ENCODE measurements at regions not wholly inside any gene's neighbourhood (a gene's known extent, or its start where the extent isn't known, plus 50 kb on each side); places are given as distances from the start of the nearest gene placed in this dataset.

GRCh38 chr9:80185112-80185738 lies 613.5 kb downstream of the TLE4 start:
- DNase-seq (ENCODE audit: low read depth), result no peak

DNA sequence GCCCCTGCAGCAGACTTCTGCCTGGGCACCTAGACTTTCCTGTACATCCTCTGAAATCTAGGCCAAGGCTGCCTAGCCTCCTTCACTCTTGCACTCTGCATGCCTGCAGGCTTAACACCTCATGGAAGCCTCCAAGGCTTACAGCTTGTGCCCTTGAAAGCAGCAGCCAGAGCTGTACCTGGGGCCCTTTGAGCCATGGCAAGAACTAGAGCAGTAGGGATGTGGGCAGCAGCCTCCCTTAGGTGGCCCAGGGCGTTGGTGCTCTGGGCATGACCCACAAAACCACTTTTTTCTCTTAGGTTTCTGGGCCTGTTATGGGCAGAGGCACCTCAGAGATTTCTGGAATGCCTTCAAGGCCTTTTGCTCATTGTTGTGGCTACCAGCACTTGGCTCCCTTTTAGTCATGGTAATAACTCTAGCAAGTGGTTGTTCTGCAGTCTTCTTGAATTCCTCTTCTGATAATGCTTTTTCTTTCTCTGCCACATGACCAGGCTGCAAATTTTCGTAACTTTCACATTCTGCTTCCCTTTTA lies 606.2 kb downstream of the TLE4 start:
- DNase-seq (ENCODE audit: low read depth), result no peak

GRCh38 chr9:80175286-80176150 lies 603.8 kb downstream of the TLE4 start:
- no peak for DNase-seq (ENCODE audit: low read depth)

DNA sequence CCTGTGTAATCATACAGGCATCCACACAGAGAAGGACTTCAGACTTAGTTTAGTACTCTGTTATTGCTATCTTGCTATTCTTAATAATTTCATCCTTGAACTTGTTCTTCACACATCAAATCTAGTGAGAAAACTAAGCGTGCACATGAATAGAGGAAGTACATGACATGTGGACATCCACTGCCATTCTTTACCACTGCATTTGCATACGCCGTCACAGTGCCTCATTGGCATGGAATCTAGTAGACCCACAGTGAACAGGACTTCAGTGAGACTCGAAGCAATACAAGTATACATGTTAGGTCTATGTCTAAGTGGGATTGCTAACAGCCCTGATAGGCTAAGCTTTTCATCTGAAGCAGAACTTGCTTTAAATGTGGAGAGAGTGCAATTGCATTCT lies 592.1 kb downstream of the TLE4 start:
- DNase-seq (ENCODE audit: low read depth), result no peak

- DNase-seq (ENCODE audit: low read depth), result no peak
Measured at GRCh38 chr9:80158554-80159170, 586.9 kb downstream of the TLE4 start.

DNA sequence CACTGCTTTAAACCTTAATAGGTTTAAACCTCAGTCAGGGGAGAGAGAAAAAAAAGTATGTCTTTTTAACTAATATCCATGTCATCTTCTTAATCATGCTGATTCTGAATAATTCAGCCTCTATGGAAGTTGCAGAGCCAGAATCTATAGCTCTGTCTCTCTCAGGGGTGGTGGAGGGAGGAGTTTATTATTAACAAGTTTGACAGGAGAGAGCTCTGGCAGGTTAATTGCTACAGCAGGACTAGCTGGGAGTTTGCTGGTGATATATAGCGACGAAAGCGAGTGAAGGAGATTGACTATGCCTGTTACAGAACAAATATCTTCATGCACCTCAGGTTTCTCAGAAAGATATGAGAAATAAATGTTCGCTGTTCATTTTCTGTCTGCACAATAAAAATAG lies 586.4 kb downstream of the TLE4 start:
- DNase-seq (ENCODE audit: low read depth), result no peak

DNA sequence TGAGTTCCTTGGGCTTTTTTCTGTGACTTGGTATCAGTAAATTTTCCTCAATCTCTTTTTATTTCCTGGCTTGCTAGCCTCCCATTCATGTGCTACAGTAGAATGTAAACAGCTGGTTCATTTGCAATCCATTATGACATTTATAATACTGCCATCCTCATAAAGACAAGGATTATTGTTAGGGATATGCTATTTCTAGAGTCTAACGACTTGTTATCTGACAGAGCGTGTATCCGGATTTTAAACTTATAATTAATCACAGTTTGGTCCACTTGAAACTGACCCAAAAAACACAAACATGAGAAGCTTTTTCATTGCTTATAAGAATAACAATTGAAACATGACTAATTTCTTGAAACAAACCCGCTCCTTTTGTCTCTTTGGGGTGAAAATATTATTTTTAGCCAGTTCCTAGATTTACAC lies 585.8 kb downstream of the TLE4 start:
- no peak for DNase-seq (ENCODE audit: low read depth)

- DNase-seq (ENCODE audit: low read depth), result no peak
Measured at GRCh38 chr9:80156756-80157472, 585.1 kb downstream of the TLE4 start.

GRCh38 chr9:80156262-80156661 lies 584.5 kb downstream of the TLE4 start:
- DNase-seq (ENCODE audit: low read depth), result no peak

GRCh38 chr9:80147866-80148265 lies 576.1 kb downstream of the TLE4 start:
- DNase-seq (ENCODE audit: low read depth), result no peak

- DNase-seq (ENCODE audit: low read depth), result no peak
Measured at GRCh38 chr9:80146466-80146865, 574.7 kb downstream of the TLE4 start.

DNA sequence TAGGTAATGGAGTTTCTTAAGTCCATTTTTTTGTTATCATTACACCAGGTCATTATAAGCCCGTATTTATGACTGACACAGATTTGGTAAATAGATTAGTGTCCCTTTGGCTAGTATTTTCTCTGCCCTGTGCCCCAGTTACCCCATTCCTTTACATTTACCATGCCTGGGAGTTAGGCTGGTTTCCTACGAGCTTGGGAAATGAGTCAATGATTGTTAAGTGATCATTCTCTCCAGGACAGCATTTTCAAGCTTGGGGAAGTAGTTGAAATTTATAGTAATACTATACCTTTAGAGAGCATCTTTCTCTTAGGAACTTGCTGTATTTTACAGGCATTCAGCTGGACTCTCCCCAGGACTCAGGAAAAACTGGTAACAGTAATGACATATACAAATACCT lies 573.1 kb downstream of the TLE4 start:
- DNase-seq (ENCODE audit: low read depth), result no peak

DNA sequence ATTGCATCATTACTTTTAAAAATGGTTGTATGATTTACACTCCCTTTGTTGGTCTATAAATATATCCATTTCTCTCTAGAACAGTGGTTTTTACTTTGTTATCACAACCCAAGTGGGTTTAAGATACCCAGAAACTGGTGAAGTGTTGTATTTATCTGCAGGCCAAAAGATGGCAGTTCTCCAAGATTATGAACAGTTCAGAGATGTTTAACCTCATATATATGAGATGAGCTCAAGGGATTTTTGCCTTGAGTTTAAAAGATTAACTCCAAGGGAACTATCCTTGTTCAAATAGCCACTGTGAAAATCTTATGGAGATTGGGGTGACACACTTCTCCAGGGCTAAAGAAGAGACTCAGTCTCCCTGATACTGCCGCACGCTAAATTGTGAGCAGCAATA lies 572.6 kb downstream of the TLE4 start:
- DNase-seq (ENCODE audit: low read depth), result no peak

GRCh38 chr9:80143899-80144298 lies 572.1 kb downstream of the TLE4 start:
- DNase-seq (ENCODE audit: low read depth), result no peak

DNA sequence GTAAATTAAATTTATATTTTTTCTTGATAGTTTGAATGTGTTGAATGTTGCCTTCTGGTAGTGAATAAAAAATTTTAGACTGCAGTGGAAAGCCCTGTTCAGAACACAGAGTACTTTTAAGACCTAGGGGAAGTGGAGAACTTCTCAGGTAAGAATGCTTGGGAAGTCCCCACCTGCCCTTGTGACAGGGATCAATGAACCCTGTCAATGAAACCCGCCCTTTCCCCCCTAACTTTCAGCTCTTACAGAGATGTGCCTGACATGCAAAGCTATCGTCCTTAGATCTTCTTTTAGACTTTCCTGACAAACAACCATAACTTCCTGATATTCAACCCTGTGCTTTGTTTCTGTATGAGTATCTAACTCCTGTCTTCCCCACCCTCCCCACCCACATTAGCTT lies 562.7 kb downstream of the TLE4 start:
- no peak for DNase-seq (ENCODE audit: low read depth)

- no peak for DNase-seq (ENCODE audit: low read depth)
Measured at GRCh38 chr9:80131627-80132026, 559.9 kb downstream of the TLE4 start.

GRCh38 chr9:80127920-80128319 lies 556.2 kb downstream of the TLE4 start:
- DNase-seq (ENCODE audit: low read depth), result no peak

GRCh38 chr9:80125731-80126264 lies 554.0 kb downstream of the TLE4 start:
- no peak for DNase-seq (ENCODE audit: low read depth)

- DNase-seq (ENCODE audit: low read depth), result no peak
Measured at GRCh38 chr9:80117031-80117430, 545.3 kb downstream of the TLE4 start.

- no peak for DNase-seq (ENCODE audit: low read depth)
Measured at GRCh38 chr9:80114241-80114640, 542.5 kb downstream of the TLE4 start.

- DNase-seq (ENCODE audit: low read depth), result no peak
Measured at GRCh38 chr9:80107931-80108660, 536.3 kb downstream of the TLE4 start.
